ENCODE measurements at regions not wholly inside any gene's neighbourhood (a gene's known extent, or its start where the extent isn't known, plus 50 kb on each side); places are given as distances from the start of the nearest gene placed in this dataset.
"Not testable (repeated sequence)": the region's sequence is repeated elsewhere in the genome, so short reads cannot be mapped to it uniquely, and the experiment has no call there.

DNA sequence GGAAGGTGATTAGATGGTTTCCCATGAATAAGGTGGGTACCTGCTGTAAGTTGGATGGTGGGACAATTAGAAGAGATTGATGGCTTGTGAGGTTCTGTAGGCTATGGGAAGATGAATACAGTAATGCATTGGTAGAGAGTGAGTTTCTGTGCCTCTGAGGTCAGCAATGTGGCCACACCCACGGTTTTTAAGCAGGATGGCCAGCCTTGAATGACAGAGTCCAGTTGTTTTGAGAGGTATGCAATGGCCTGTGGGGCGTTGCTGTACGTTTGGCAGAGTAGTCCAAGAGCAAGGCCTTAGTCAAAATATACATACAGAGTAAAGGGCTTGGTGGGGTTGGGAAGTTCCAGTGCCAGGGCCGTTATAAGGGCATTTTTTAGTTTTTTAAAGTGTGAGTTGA, 235.6 kb upstream of the C9orf72 start:
- intact Hi-C loops (cut with DNase I): no loop called here
- Histone ChIP-seq H3K27me3 (no peaks in the 10 kb centered on the region), H3K4me3 (no peak overlapping the region), H3K36me3 (no peaks in the 10 kb centered on the region), H3K9ac (ENCODE audit: low read depth in 2 of 2, low read length in 2 of 2) (no peak overlapping the region), H3K27ac (no peak overlapping the region), H3K9me3 (no peaks in the 10 kb centered on the region), H3K4me1 (no peaks in the 10 kb centered on the region)
- no peak for TF ChIP-seq CTCF (IDR thresholded peaks at IDR 0.05)
- no peak for DNase-seq

GRCh38 chr9:27817747-27818146, 244.5 kb upstream of the C9orf72 start:
- no peak overlapping the region for H3K9ac ChIP-seq (ENCODE audit: low read depth in 2 of 2, low read length in 2 of 2)
- H3K4me1 ChIP-seq: no peaks in the 10 kb centered on the region
- no peak overlapping the region for H3K4me3 ChIP-seq
- no peak overlapping the region for H3K27ac ChIP-seq
- no peaks in the 10 kb centered on the region for H3K27me3 ChIP-seq
- no peaks in the 10 kb centered on the region for H3K36me3 ChIP-seq
- H3K9me3 ChIP-seq: no peaks in the 10 kb centered on the region
- TF ChIP-seq CTCF (IDR thresholded peaks at IDR 0.05): no peak
- intact Hi-C loops (cut with DNase I): no loop called here
- DNase-seq: no peak

DNA sequence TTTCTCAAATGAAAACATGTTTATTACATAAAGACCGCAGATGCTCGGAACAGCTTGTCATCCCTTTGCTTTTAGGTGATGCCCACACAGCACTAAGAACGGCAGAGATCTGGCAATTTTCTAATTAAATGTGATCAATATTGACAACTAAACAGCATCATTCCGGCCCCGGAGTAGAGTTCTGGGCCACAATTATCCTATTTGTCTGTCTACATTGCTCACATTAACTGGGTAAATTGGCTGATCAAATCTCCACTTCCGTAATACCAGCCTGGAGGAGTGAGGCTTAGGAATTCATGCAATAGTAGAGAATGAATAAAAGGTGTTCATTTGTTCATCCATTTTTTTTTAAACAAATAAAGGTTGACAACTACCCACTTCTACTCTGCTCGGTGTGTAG, 245.1 kb upstream of the C9orf72 start:
- H3K27me3 ChIP-seq: no peaks in the 10 kb centered on the region
- no peak for DNase-seq
- TF ChIP-seq CTCF (IDR thresholded peaks at IDR 0.05): no peak

GRCh38 chr9:27828908-27829307, 255.6 kb upstream of the C9orf72 start:
- Histone ChIP-seq H3K4me3 (no peak overlapping the region), H3K9ac (ENCODE audit: low read depth in 2 of 2, low read length in 2 of 2) (no peak overlapping the region), H3K27ac (no peak overlapping the region), H3K27me3 (no peaks in the 10 kb centered on the region), H3K9me3 (no peaks in the 10 kb centered on the region), H3K36me3 (no peaks in the 10 kb centered on the region), H3K4me1 (no peaks in the 10 kb centered on the region)
- TF ChIP-seq CTCF (IDR thresholded peaks at IDR 0.05): no peak
- no peak for DNase-seq
- intact Hi-C loops (cut with DNase I): no loop called here

More for the DNA sequence above, 245.1 kb upstream of the C9orf72 start:
- intact Hi-C loops (cut with DNase I): no loop called here
- H3K36me3 ChIP-seq: no peaks in the 10 kb centered on the region
- H3K9me3 ChIP-seq: no peaks in the 10 kb centered on the region
- no peaks in the 10 kb centered on the region for H3K4me1 ChIP-seq
- no peak overlapping the region for H3K27ac ChIP-seq
- no peak overlapping the region for H3K4me3 ChIP-seq
- H3K9ac ChIP-seq (ENCODE audit: low read depth in 2 of 2, low read length in 2 of 2): no peak overlapping the region

GRCh38 chr9:27829621-27830020, 256.3 kb upstream of the C9orf72 start:
- Histone ChIP-seq H3K36me3 (no peaks in the 10 kb centered on the region), H3K9me3 (no peaks in the 10 kb centered on the region), H3K27me3 (no peaks in the 10 kb centered on the region), H3K9ac (ENCODE audit: low read depth in 2 of 2, low read length in 2 of 2) (no peak overlapping the region), H3K4me1 (no peaks in the 10 kb centered on the region), H3K4me3 (no peak overlapping the region), H3K27ac (no peak overlapping the region)
- no peak for TF ChIP-seq CTCF (IDR thresholded peaks at IDR 0.05)
- intact Hi-C loops (cut with DNase I): no loop called here
- DNase-seq: no peak

DNA sequence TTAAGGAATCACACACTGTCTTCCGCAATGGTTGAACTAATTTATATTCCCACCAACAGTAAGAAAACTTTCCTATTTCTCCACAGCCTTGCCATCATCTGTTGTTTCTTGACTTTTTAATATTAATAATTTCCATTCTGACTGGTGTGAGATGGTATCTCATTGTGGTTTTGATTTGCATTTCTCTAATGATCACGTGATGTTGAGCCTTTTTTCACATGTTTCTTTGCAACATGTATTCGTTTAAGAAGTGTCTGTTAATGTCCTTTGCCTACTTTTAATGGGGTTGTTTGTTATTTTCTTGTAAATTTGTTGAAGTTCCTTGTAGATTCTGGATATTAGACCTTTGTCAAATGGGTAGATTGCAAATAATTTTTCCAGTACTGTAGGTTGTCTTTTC, 258.8 kb upstream of the C9orf72 start:
- intact Hi-C loops (cut with DNase I); H3K9ac ChIP-seq (ENCODE audit: low read depth in 2 of 2, low read length in 2 of 2); H3K4me1 ChIP-seq; H3K9me3 ChIP-seq; H3K36me3 ChIP-seq; H3K4me3 ChIP-seq; DNase-seq; H3K27ac ChIP-seq; H3K27me3 ChIP-seq: not testable (repeated sequence)
